Activated T-cell treated with anti-CD3 and anti-CD28 coated beads for 4 hours (primary cell): ENCODE measurements at regions not wholly inside any gene's neighbourhood (a gene's known extent, or its start where the extent isn't known, plus 50 kb on each side); places are given as distances from the start of the nearest gene placed in this dataset.

Experiments
- DNase-seq: peaks from one replicate; pipeline ENCODE4 v3.0.0-alpha.2; 2020

- no peak for DNase-seq
These were observed 264.5 kb upstream of the CAMK1G start for GRCh38 chr1:209319057-209319432.

DNA sequence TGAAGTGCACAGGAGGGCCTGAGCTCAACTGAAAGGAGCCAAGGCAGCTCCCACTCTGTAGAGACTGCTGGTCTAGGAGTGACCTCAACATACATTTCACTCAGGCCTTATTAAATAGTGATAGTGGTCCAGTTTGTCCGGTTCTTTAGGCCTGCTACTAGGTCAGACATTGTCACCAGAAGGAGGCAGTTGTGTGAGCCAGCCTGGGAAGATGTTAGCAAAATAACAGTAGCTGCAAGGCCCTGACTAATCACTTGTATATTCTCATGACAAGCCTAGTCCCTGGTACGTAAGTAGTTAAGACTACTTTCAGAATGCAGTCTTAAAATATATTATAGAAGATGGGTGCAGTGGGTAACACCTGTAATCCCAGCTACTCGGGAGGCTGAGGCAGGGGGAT is 264.0 kb upstream of the CAMK1G start:
- no peak for DNase-seq

- DNase-seq = no peak
These were observed 259.8 kb upstream of the CAMK1G start for GRCh38 chr1:209323743-209324142.

- no peak for DNase-seq
These were observed 258.3 kb upstream of the CAMK1G start for GRCh38 chr1:209324901-209325871.

GRCh38 chr1:209326076-209326475 is 257.4 kb upstream of the CAMK1G start:
- no peak for DNase-seq

DNA sequence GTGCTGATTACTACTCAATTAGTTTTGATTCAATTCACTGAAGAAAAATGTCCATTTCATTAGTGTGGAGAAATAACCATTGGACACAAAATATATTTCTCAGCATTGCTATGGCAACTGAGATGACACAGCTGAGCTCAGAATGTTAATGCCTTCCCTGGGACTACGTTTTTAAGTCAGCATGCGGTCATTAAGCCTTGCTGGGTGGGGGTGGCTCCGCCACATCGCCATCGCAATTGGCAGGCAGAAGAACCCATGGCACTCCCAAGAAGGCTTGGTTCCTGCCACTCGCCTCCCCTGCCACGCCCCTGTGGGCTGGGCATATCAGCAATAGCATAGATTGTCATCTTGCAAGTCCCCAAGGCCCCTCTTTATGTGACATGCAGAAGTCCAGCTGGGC is 256.7 kb upstream of the CAMK1G start:
- no peak for DNase-seq

DNA sequence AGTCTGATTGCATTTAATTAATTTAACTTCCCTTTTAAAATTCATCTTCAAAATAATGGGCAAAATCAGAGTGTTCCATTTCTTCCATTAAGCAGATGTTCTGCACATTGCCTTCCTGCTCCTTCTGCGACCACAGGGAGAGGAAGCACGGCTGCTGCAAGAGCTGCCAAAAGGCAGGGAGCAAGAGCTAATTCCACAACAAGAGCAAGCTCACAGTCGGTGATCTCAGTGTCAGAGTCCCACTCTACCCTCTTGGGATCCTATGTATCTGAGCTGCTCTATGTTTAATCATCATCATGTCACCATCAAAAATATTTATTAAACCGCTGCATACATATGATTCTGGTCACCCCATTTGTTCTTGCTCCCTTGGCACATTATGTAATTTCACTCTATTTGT is 255.3 kb upstream of the CAMK1G start:
- DNase-seq = no peak

DNA sequence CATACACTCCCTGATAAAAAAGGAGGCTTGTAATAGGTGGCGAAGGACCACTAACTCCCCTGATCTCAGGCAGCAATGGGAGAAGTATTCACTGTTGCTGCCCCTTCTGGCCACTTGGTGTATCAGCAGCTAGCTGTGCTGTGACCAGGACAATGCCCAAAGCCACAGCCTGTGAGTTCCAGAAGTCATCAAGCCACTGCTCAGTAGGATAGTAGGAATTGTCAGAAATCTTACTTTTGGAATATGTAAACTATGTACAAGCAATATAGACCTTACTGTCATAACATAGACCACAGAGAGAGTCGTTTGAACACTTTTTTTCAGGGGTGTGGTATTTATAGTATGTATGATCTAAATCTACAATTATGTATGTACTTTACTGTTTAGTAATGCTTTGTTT is 248.3 kb upstream of the CAMK1G start:
- DNase-seq = no peak

GRCh38 chr1:209341146-209341545 is 242.4 kb upstream of the CAMK1G start:
- DNase-seq = no peak

- no peak for DNase-seq
These were observed 241.7 kb upstream of the CAMK1G start for GRCh38 chr1:209341673-209342420.

DNA sequence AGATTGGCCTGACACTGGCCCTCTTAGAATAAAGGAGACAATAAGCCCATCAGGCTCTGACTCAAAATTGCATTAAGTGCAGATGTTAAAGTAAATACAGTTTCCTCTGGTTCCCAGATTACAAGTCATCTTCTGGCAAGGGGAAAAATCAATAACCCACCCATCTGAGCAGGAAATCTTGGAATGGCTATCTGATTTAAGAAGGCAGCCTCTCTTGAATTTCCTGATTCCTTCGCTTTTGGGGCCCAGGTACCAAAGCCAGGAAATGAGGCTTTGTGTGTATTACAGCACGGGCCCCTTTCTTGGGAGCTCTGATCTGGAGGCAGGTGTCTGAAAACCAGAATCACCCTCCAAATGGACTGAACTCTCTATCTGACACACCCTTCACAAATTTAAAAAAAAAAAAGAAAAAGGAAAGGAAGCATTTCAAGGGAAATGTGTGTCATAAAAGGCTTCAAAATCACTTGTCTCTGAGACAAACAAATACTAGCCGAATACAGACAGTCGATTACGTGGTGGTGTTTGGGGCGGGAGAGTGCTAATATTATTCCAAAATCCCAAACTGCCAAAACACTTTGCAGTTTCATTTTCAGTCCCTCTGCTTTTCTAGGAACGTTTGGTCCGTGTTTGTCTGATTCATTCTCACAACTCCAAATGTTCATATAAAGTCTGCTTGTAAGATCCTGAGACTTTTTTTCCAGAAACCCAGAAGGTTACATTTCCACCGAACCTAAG is 240.9 kb upstream of the CAMK1G start:
- DNase-seq = no peak

DNA sequence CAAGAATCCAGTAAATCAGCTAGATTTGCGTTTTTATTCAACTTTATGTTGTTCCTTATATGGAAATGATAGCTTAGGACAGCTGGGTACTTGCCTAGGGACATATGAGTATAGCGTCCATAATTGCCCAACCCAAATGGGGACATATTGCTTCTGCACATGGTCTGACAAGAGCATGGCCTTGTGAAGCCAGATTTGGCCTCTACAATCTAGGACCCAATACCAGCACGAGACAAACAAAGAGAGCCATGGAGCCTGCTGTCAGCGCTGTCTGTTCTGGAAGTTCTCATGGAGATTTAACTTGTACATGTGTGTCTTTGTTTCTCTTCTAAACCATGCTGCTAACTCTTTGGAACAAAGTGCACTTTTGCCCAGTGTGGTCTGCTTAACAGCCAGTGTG is 240.0 kb upstream of the CAMK1G start:
- DNase-seq = no peak

DNA sequence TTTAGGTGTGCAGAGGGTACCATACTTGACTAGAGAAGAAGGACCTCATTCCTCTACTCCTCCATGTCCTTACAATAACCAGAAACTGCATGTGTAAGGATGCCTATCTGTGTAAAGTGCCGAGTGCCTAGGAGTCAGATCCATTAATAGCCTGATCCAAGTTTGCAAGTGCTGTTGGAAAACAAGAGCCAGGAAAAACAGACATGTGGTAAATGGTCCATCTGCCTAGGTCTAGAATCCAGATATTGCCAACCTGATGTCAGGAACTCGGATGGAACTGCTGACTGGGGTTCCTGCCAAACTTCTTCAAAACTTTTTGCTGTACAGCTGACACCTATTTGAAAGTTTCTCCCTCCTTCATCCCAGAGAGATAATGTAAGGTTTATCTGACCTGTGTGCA is 239.4 kb upstream of the CAMK1G start:
- no peak for DNase-seq

DNA sequence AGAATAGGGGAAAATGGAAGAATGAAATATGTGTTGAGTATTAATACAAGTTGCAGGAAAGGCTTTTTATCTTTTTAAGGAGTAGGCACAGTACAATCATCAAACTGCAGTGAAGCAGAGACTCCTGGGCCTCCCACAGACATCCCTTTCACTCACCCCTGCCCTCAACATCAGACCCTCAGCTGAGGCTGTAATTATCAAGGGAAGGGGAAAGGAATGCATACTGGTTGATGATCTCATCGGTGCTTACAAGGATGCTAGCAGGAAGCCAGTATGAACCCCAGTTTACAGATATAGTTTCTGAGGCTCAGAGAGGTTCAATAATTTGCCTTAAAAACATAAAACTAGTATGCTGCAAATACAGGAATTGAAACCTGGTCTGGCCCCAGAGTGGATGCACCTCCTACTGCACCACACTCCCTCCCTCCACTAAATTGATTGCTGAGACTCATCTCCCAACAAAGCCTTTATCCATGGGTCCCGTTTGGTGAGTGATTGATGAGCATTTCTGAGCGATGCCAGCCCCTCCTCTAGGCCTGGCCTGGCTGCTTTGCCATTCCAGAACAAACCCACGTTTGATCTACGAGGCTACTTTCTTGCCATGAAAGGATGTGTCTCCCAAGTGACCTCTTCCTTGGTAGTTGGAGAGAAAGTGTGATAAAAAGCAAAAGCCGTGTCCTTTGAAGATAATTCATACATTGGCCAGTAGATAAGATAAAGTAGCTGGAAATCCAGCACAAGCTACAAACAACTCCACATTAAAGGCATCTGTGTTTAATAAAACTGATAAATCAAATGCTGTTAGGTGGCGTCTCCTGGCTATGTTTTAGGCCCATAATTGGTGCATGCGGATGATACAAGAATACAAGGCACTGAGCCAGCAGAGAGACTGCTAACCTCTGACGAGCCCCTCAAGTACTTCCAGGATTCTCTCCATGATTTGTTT is 233.9 kb upstream of the CAMK1G start:
- no peak for DNase-seq

GRCh38 chr1:209353053-209353452 is 230.5 kb upstream of the CAMK1G start:
- no peak for DNase-seq

DNA sequence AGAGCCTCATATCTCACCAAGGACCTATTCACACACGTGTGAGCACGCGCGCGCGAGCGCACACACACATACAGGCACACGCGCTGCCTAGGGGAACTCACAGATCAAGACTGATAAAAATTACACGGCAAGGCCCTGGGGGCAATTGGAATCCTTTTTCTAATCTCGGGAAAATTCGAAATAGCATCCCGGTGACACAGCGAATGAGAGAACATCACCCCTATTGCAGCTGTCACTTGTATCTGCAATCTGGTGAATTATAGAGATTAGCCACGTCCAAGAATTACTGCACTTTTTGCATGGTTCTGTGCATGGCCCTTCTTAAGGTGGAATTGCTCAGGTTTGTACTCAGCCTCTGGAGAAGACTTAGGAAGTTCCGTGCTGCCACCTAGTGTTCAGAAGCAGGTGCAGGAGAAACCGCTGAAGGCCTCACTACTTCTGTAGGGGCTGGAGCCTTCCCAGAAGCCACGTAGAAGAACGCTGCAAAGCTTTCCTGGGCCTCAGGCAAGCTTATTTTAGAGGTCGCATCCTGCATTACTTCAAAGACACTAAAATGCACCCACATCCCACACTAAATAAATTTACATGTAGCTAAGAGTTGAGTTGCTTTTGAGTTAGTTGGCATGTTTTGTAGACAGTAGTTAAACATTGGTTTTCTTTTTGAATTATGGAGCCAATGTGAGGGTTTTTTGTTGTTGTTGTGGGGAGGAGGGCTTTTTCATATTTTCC is 229.2 kb upstream of the CAMK1G start:
- DNase-seq = peak; percentile 30

DNA sequence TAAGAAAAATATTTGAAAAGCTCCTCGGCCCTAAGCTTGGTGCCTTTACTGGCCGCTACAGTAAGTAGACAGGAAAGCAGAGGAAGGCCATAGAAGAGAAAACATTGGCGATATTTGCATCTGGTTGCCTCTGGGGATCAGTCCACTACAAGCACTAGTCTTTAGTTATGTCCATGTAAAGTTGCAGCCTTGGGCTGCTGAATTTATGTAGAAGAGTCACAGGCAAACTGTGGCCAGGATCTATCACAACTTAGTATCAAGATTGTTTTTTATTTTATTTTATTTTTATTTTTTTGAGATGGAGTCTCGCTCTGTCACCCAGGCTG is 228.7 kb upstream of the CAMK1G start:
- no peak for DNase-seq

- no peak for DNase-seq
These were observed 228.1 kb upstream of the CAMK1G start for GRCh38 chr1:209355415-209355814.

GRCh38 chr1:209356976-209357377 is 226.5 kb upstream of the CAMK1G start:
- no peak for DNase-seq

GRCh38 chr1:209363112-209363511 is 220.4 kb upstream of the CAMK1G start:
- DNase-seq = no peak

DNA sequence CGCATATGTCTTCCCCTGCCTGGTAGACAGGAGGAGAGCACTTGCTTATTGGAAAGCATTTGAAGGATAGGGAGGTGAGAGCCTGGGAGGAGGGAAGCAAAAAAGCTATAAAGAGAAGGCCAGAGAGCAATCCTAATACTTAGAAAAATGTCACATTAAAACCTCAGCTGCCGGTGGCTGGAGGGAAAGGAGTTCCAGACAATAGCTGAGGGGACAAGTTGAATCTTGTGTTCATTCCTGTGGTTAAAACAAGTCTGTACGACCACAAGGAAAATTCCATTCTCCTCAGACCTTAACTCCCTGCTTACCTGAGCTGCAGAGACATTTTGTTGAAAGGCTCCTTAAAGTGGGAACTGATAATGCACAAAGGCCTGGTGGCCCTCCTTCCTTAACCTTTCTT is 218.8 kb upstream of the CAMK1G start:
- DNase-seq = no peak
